Activated CD8-positive, alpha-beta memory T cell treated with anti-CD3 and anti-CD28 coated beads, Interleukin-2, amount 50 U/mL, for 24 hours (primary cell): ENCODE measurements at regions not wholly inside any gene's neighbourhood (a gene's known extent, or its start where the extent isn't known, plus 50 kb on each side); places are given as distances from the start of the nearest gene placed in this dataset.
"Not testable (repeated sequence)": the region's sequence is repeated elsewhere in the genome, so short reads cannot be mapped to it uniquely, and the experiment has no call there.

Source experiments
- DNase-seq: peaks from one replicate; pipeline ENCODE4 v3.0.0-alpha.2; 2020; ENCODE audit errors: extremely low read depth

DNA sequence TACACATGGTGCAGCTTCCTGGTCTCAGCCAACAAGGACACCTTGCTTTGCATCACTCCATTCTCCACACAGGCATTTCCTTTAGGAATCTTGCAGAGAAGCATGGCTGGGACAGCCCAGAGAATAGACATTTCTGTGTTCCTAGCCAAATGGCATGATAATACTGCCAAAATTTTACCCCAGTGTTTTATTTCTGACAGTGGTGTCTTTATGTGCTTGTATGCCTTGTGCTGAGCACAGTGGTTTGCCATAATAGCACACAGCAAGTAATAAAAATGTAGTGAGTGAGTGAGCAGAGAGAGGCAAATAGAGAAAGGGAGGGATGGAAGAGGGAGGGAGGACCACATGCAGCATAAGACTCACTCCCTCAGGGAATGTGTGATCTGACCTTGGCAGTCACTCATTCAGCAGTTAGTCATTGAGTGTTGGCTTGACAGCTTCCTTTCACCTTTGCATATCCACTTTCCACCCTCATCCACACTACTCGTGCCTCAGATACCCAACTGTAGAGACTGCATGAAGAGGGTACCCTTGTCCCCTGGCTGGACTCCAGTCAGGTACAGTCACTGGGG, 212.8 kb upstream of the CCDC196 start:
- DNase-seq: no peak

GRCh38 chr14:66278418-66278817, 207.8 kb upstream of the CCDC196 start:
- DNase-seq: not testable (repeated sequence)

GRCh38 chr14:66281036-66281776, 205.0 kb upstream of the CCDC196 start:
- no peak for DNase-seq

- no peak for DNase-seq
These were observed 201.8 kb upstream of the CCDC196 start for GRCh38 chr14:66284346-66284745.

GRCh38 chr14:66288511-66288910, 197.7 kb upstream of the CCDC196 start:
- DNase-seq: no peak

DNA sequence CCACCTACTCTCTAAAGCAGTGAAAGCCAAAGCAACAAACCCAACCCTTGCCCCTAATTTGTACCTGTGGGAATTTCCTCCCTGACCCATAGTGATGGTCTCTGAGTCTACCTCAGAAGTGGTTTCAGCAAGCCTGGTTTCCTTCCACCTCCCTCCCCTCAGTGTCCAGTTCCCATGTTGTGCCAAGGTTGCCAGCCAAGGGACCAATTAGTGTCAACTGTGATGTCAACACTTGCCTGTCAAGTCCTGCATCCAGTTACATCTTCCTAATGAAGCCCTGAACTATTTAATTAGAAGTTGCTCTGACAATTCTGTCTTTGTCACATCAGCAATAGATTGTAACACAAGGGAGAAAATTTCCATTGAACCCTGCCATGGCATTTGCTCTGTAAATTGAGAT, 194.4 kb upstream of the CCDC196 start:
- DNase-seq: no peak

DNA sequence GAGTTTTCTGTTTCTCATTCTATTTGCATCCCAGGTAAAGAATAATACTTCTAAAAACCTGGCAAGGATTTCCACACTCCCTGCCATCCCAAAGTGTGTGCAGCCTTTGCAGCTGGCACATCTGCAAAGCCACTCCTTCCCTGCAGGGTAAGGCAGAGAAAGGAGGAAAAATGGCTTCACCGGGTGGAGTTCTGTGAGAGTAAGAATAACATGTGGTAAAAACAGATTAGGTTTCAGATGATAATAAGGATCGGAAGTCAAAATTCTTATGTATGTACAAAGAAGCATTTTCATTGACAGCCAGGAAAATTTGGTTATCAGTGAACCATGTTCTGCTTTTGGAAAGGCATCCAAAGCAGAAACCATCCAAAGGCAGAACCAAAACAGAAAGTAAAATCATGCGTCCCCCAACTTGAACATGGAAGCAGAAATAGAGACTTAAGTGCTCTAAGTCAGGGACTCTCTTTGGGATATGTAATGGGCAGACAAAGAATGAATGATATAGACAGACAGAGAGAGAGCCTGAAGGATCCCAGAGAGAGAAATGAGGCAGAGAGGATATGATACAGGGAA, 192.6 kb upstream of the CCDC196 start:
- DNase-seq: no peak

DNA sequence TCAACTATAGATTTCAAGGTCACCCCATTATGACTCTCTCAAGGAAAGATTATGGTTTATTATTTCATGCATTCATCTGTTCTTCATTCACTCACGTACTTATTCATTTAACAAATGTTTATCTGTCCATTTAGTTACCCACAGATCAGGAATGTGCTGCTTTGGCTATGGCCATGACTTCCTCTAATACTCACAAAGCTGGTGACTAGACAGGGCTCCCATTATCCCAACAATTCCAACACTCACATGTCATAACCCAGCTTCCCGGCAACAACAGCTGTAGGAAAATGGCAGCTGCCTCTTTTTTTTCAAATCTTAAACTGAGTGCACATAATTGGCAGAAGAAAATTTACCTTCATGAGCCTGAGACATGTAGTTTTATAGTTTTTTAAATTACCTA, 190.8 kb upstream of the CCDC196 start:
- no peak for DNase-seq

DNA sequence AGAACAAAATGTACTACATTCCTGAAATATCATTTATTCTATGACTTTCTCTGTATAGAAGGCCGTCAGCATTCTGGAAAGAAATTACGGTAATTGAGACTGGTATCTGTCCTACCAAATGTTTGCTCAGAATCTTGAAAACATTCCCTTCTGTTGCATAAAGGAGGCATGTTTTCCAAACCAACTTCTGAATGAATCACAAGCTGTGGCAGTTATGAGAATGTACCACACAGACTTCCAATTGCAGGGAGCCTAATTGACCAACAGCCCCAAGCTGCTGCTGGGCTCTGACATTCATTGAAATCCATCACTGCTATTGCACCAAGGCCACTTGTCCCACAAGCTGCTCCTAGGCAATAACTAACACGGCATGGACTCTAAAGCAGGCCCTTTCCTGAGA, 185.3 kb upstream of the CCDC196 start:
- no peak for DNase-seq

DNA sequence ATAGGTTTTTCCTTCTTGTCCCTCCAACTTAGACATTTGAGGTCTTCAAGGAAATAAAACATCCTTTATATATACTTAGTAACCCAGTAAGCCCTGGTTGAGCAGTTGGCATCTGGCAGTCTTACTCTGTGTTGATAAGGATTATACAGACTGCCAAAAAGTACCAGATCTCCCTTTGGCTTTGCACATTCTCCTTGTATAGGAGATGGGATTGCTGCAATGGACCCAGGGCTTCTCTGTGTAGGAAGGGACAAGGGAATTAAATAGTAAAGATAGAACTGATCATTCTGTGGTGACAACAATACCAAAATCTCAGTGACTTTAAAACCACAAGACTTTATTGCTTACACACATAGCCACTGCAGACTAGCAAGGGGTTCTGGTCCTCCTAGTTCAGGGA, 180.1 kb upstream of the CCDC196 start:
- DNase-seq: no peak

- no peak for DNase-seq
These were observed 175.1 kb upstream of the CCDC196 start for GRCh38 chr14:66311058-66311457.

- DNase-seq: no peak
These were observed 174.2 kb upstream of the CCDC196 start for GRCh38 chr14:66311990-66312389.

DNA sequence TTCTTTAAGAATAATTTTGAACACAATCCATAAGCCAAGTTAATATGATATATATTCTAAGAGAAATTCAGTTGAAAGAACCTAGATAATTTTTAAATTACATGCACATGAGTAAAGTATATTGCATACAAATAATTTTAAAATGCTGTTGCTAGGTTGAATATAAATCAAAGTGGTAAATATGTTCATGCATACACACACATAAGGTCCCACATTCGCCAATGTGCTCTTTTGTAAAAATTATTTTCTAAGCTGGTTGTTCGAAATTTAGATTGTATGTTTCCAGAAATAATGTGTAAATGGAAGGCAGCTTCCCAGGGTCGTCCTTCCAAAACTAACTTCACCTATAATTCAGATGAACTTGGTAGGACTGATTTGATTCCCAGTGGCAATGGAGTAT, 173.7 kb upstream of the CCDC196 start:
- no peak for DNase-seq

GRCh38 chr14:66315098-66315497, 171.1 kb upstream of the CCDC196 start:
- DNase-seq: no peak

GRCh38 chr14:66315548-66315947, 170.6 kb upstream of the CCDC196 start:
- no peak for DNase-seq

- no peak for DNase-seq
These were observed 163.6 kb upstream of the CCDC196 start for GRCh38 chr14:66322564-66322963.

DNA sequence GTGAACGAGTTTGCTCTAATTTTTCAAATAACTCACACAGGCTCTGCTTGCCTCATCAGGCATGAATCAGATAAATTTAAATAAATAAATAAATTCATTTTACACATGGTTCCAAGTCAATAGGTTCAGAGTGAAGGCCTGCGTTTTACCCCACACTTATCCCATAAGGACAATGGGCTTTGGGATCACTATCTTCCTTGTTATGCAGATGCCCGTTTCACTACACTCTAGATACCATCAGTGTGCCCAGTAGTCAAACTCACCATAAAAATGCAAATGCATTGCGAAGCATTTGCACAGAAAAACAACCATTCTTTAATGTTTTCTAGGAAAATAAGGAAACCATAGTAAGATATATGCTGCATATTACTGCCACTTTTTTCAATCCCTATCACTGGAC, 155.9 kb upstream of the CCDC196 start:
- DNase-seq: no peak

DNA sequence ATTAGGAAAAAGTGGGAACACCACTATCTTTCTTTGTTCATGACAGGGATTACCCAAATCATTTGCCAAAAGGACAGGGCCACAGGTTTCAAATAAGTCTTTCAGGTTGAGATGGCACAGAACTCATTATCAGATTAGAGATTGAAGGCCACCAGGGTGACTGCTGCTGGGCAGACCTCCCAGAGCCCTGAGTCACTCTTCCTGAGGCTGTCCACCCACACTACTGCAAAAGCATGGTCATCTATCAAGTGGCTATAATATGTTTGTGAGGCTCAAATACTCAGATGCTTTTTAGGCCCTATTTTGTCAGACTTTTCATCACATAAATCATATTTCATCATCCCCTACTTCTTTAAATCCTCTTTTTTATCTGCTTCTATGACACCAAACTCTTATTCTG, 155.3 kb upstream of the CCDC196 start:
- DNase-seq: no peak

- DNase-seq: not testable (repeated sequence)
These were observed 152.9 kb upstream of the CCDC196 start for GRCh38 chr14:66333293-66333692.

DNA sequence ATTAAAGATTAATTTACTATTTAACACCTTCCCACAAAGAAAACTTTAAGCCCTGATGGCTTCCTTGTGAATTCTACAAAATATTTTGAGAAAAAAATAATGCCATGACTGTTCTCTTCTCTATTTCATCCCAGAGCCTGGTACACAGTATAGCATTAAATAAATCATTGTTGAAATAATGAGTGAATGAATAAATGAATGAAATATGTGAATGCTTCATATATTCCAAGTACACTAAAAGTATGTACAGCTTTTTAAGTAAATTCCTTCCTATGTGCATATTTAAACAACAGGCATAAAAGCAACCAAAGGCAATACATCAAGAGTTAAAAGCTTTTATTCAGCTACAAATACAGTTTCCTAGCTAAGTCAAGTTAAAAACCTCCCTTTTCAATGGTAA, 144.9 kb upstream of the CCDC196 start:
- DNase-seq: no peak

DNA sequence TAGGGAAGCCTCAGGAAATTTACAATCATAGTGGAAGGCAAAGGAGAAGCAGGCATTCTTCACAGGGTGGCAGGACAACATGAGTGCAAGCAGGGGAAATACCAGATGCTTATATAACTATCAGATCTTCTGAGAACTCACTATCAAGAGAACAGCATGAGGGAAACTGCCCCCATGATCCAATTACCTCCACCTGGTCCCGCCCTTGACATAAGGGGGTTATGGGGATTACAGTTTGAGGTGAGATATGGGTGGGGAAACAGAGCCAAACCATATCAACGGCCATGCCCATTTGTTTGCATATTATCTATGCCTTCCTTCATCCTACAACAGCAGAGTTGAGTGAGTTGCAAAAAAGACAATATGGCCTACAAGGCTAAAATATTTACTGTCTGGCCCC, 140.2 kb upstream of the CCDC196 start:
- DNase-seq: no peak

GRCh38 chr14:66351310-66351709, 134.9 kb upstream of the CCDC196 start:
- DNase-seq: no peak

GRCh38 chr14:66359500-66359899, 126.7 kb upstream of the CCDC196 start:
- DNase-seq: no peak
